HUES6 (cell line): ENCODE measurements at regions not wholly inside any gene's neighbourhood (a gene's known extent, or its start where the extent isn't known, plus 50 kb on each side); places are given as distances from the start of the nearest gene placed in this dataset.

Experiments used
- H3K27ac ChIP-seq: 2 replicates; pipeline ENCODE4 v1.7.0; 2013; ENCODE audit warnings: low read depth, mild to moderate bottlenecking, low read length, inconsistent platforms
- H3K27me3 ChIP-seq: 2 replicates; pipeline ENCODE4 v1.6.1; 2013; ENCODE audit warnings: low read length; ENCODE audit not compliant: control insufficient read depth, insufficient read depth
- H3K36me3 ChIP-seq: 2 replicates; pipeline ENCODE4 v1.6.1; 2013; ENCODE audit warnings: low read length; ENCODE audit not compliant: control insufficient read depth, insufficient read depth
- H3K4me1 ChIP-seq: 2 replicates; pipeline ENCODE4 v1.6.1; 2013; ENCODE audit warnings: low read length; ENCODE audit not compliant: control insufficient read depth, insufficient read depth
- H3K4me3 ChIP-seq: 2 replicates; pipeline ENCODE4 v1.5.1; 2013; ENCODE audit warnings: low read depth, low read length
- H3K9ac ChIP-seq: one replicate; pipeline ENCODE4 v1.6.1; 2013; ENCODE audit warnings: mild to moderate bottlenecking, low read length
- H3K9me3 ChIP-seq: 2 replicates; pipeline ENCODE4 v1.6.1; 2013; ENCODE audit warnings: low read depth, low read length; ENCODE audit not compliant: control insufficient read depth, insufficient read depth

DNA sequence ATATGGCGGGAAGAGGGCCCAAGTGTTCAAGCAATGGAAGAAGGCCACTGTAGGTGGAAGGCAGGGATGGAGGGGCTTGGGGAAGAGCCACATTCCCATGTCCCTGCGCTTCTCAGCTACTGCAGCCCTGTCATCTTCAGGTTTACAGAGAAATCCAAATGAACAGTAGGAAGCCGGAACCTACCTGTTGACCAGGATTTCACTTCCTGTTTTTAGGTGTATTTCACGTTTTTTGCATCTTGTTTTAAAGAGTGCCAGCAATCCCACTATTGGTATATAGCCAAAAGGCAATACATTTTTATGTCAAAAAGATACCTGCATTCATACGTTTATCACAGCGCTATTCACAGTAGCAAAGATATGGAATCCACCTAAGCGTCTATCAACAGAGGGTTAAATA is 159.2 kb downstream of the SLC35B3 start:
- Histone ChIP-seq H3K36me3 (no peaks in the 10 kb centered on the region), H3K27ac (no peak overlapping the region)

DNA sequence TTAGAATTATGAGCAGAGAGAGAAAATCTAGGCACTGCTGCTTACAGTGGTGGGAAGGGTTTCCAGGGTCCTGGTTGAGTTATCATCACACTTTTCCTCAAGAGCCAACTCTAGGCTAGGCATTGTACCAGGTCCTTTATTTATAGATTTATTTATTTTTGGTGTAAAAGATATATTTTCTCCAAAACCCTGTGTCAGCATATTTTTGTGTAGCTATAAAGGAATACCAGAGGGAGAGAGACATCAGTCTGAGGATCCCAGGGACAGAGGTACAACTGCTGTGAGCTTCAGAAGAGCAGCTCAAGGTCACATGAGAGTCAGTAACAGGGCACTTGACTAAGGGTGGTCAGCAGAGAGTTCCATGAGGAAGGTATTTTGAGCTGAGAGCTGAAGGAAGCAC is 159.7 kb downstream of the SLC35B3 start:
- Histone ChIP-seq H3K9me3 (no peaks in the 10 kb centered on the region), H3K27me3 (no peaks in the 10 kb centered on the region), H3K4me1 (peaks cover 25% of the 10 kb centered on the region), H3K4me3 (no peak overlapping the region), H3K36me3 (no peaks in the 10 kb centered on the region), H3K9ac (no peak overlapping the region), H3K27ac (no peak overlapping the region)

More for the DNA sequence above, 159.2 kb downstream of the SLC35B3 start:
- no peaks in the 10 kb centered on the region for H3K27me3 ChIP-seq
- H3K4me3 ChIP-seq: no peak overlapping the region
- H3K9ac ChIP-seq: no peak overlapping the region
- H3K9me3 ChIP-seq: no peaks in the 10 kb centered on the region
- peaks cover 25% of the 10 kb centered on the region for H3K4me1 ChIP-seq

DNA sequence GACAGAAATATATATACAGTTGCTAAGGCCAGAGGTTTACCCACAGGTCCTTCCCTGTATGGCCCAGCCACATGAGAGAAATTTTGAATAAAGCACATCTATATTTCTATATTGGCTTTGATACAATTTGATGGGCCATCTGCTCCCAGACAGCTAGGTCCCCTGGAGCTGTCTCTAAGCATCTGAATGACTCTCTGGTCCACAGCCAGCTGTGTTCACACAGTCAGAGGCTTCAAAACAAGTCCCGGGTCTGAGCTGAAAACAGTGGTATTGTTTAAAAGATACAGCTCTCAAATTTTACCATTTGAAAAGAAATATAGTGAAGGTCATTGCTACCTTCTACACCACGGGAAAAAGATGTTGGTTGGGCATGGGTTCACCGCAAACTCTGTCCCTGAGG is 161.1 kb downstream of the SLC35B3 start:
- no peaks in the 10 kb centered on the region for H3K9me3 ChIP-seq
- H3K4me3 ChIP-seq: no peak overlapping the region
- no peaks in the 10 kb centered on the region for H3K27me3 ChIP-seq
- peaks cover 22% of the 10 kb centered on the region for H3K4me1 ChIP-seq
- H3K36me3 ChIP-seq: no peaks in the 10 kb centered on the region
- no peak overlapping the region for H3K27ac ChIP-seq
- H3K9ac ChIP-seq: no peak overlapping the region

DNA sequence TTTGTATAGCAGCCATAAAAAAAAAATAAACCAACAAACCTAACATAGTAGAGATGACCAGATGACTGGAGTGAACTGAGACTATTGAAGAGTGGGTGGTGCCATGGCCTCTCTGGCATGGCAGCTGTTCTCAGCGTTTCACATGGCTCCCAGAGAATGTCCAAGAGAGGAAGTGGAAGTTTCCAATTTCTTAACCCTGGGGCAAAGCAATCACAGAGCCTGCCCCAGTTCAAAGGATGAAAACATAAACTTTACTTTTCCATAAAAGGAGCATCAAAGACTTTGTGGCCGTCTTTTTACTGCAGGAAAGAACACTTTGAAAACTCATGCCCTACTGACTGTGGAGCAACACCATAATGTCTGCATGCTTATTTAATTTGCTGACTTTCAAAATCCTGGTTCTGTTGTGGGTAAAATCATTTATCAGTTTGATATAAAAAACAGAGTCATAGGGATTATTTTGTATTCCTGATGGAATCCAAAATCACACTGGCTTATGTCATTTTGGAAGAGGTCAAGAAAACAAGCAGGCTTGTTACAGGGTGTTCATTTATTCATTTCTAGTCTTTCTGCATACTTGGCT is 165.4 kb downstream of the SLC35B3 start:
- Histone ChIP-seq H3K36me3 (no peaks in the 10 kb centered on the region), H3K27ac (no peak overlapping the region), H3K27me3 (no peaks in the 10 kb centered on the region), H3K9ac (no peak overlapping the region), H3K9me3 (no peaks in the 10 kb centered on the region), H3K4me3 (no peak overlapping the region), H3K4me1 (0 out of 2 replicates have a peak, but pooled peaks cover 3% of the 10 kb centered on the region)

DNA sequence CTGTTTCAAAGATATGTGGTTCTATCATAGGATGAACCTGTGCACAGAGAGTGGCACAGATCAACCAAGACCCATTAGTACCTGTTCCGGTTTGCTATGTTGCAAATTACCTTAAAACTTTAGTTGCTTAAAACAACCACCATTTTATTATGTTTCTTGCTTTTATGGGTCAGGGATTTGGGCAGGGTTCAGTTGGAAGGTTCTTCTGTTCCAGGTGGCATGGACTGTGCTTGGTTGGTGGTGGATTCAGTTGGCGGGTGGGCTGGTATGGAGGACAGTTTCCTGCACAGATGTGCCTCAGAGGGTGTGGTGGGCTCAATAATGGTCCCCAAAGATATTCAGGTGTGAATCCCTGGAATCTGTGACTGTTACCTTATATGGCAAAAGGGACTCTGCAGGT is 166.3 kb downstream of the SLC35B3 start:
- H3K9ac ChIP-seq: no peak overlapping the region
- no peak overlapping the region for H3K27ac ChIP-seq
- H3K4me3 ChIP-seq: no peak overlapping the region

DNA sequence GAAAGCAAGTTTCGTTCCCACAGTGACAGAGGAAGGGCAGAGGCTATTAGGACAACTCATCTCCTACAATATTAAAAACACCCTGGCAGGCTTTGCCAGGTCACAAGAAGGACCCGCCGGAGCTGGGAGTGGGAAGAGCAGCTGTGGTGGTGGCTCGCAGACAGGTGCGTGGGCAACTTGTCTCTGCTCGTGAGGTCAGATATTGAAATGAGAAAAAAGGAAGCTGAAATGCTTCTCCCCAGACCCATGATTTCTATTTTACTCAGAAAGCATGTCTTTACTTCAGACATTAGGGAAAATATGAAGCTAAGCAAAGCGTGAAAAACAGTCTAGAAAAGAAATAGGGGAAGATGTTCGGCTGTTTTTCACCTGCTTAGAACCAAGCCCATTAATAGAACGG is 166.3 kb upstream of the EEF1E1 start:
- no peaks in the 10 kb centered on the region for H3K9me3 ChIP-seq
- 0 out of 2 replicates have a peak, but pooled peaks cover 3% of the 10 kb centered on the region for H3K4me1 ChIP-seq
- no peaks in the 10 kb centered on the region for H3K36me3 ChIP-seq
- no peak overlapping the region for H3K9ac ChIP-seq
- no peaks in the 10 kb centered on the region for H3K27me3 ChIP-seq
- H3K27ac ChIP-seq: no peak overlapping the region
- no peak overlapping the region for H3K4me3 ChIP-seq

More for the DNA sequence above, 166.3 kb downstream of the SLC35B3 start:
- 0 out of 2 replicates have a peak, but pooled peaks cover 3% of the 10 kb centered on the region for H3K4me1 ChIP-seq
- no peaks in the 10 kb centered on the region for H3K27me3 ChIP-seq
- no peaks in the 10 kb centered on the region for H3K36me3 ChIP-seq
- H3K9me3 ChIP-seq: no peaks in the 10 kb centered on the region

DNA sequence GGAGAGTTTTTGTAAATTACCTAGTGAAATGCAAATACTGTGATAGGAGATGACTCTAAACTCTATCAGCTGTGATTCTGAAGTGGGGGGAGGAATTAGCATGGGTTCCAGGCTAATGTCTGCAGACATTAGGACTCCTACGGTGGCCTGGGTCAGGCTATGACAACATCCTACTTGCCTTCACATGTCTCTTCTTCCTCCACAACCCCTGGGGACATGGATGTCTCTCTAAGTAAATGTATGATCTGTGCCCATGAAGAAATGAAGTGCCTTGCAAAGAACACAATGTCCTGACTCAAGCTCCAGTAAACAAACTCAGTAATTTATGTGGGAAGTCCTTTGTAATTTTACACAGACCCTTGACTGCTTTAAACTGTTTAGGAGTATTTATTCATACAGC is 165.8 kb upstream of the EEF1E1 start:
- Histone ChIP-seq H3K36me3 (no peaks in the 10 kb centered on the region), H3K4me3 (no peak overlapping the region), H3K4me1 (0 out of 2 replicates have a peak, but pooled peaks cover 3% of the 10 kb centered on the region), H3K9ac (no peak overlapping the region), H3K9me3 (no peaks in the 10 kb centered on the region), H3K27ac (no peak overlapping the region), H3K27me3 (no peaks in the 10 kb centered on the region)

DNA sequence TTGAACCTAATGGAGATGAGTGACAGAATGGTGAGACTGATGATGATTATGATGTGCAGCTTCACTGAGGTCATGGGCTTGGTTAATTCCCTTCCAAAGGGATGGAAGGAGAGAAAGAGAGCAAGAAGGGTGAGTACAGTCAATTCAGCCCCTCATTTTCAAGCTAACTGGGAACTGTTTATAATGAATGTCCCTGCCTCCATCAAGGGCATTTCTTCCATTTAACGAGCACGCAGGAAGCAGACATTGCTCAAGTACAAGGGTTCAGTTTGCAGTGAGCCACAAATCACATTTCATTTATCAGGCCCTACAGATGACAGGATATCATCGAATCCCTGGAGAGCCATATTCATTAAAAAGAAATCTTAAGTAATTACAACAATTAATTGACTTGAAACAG is 158.3 kb upstream of the EEF1E1 start:
- no peaks in the 10 kb centered on the region for H3K36me3 ChIP-seq
- H3K27me3 ChIP-seq: no peaks in the 10 kb centered on the region
- no peaks in the 10 kb centered on the region for H3K9me3 ChIP-seq
- no peak overlapping the region for H3K4me3 ChIP-seq
- no peaks in the 10 kb centered on the region for H3K4me1 ChIP-seq
- H3K27ac ChIP-seq: no peak overlapping the region
- H3K9ac ChIP-seq: no peak overlapping the region

DNA sequence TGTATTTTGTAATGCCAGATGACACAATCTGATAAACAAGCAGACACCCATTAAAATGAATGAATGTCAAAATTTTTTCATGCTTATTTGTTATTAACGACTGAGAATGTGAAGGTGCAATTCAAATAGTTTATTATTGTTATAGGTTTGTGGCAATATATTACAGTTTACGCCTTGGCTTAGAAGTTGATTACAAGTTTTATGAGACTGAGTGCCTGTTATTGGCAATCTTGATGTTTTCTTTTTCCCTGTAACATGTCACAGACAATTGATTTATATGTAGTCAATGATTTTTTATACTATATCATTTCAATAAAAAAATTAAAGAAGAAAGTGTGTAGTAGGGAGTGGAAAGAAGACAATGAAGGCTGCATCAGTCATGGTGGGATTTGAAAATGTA is 144.1 kb upstream of the EEF1E1 start:
- Histone ChIP-seq H3K4me3 (no peak overlapping the region), H3K4me1 (peaks cover 5% of the 10 kb centered on the region), H3K36me3 (no peaks in the 10 kb centered on the region), H3K27ac (no peak overlapping the region), H3K9ac (no peak overlapping the region), H3K27me3 (no peaks in the 10 kb centered on the region), H3K9me3 (no peaks in the 10 kb centered on the region)

DNA sequence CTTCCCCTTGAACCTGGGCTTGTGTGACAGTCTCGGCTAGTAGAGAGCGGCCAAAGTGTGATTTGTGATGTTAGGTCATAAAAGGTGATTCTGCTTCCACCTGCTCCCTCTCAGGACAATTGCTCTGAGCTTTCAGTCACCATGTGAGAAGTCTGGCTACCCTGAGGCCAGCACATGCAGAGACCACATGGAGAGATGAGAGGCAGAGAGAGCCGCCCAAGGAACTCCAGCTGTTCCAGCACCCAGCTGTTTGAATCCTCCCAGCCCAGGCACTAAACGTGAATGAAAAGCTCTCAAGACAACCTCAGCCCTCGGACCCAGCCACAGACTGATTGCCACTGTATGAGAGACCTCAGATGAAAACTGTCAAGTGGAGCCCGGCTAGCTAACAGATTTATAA is 143.4 kb upstream of the EEF1E1 start:
- Histone ChIP-seq H3K27me3 (no peaks in the 10 kb centered on the region), H3K36me3 (no peaks in the 10 kb centered on the region), H3K9me3 (no peaks in the 10 kb centered on the region), H3K4me1 (peaks cover 12% of the 10 kb centered on the region), H3K27ac (no peak overlapping the region), H3K9ac (no peak overlapping the region), H3K4me3 (no peak overlapping the region)

DNA sequence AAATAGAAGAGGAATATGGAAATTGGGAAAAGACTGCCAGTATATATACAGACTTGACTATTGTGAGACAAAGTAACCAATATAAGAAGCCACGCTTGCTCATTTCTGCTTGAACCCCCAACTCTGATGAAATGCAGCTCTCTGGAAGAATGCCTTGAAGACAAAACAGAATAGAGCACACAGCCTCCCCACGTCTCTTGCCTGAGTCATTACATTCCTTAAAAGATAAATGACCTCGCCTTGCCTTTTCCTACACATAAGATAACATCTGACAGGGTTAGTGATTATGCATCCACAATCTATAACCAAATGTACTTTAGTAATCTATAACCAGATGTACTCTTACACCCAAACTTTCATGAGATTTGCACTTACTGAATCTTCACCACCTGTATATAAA is 141.1 kb upstream of the EEF1E1 start:
- H3K9ac ChIP-seq: no peak overlapping the region
- peaks cover 5% of the 10 kb centered on the region; the same call in 1 of the 2 replicates for H3K27me3 ChIP-seq
- no peaks in the 10 kb centered on the region for H3K9me3 ChIP-seq
- no peak overlapping the region for H3K27ac ChIP-seq
- peaks cover 12% of the 10 kb centered on the region for H3K4me1 ChIP-seq
- H3K36me3 ChIP-seq: no peaks in the 10 kb centered on the region
- H3K4me3 ChIP-seq: no peak overlapping the region
